Daoy (cell line): ENCODE measurements at regions not wholly inside any gene's neighbourhood (a gene's known extent, or its start where the extent isn't known, plus 50 kb on each side); places are given as distances from the start of the nearest gene placed in this dataset.
"Not testable (repeated sequence)": the region's sequence is repeated elsewhere in the genome, so short reads cannot be mapped to it uniquely, and the experiment has no call there.

ENCODE experiments used
- DNase-seq: peaks from one replicate; pipeline ENCODE4 v3.0.0-alpha.2; 2015; ENCODE audit warnings: low read depth

- DNase-seq: not testable (repeated sequence)
These were observed 84.6 kb upstream of the ADRB2 start for GRCh38 chr5:148741766-148742165.

DNA sequence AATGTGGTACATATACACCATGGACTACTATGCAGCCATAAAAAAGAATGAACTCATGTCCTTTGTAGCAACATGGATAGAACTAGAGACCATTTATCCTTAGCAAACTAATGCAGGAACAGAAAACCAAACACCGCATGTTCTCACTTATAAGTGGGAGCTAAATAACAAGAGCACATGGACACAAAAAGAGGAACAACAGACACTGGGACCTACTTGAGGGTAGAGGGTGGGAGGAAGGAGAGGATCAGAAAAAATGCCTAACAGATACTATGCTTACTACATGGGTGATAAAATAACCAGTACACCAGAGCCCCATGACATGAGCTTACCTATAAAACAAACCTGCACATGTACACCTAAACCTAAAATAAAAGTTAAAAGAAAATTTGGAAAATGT is 82.0 kb upstream of the ADRB2 start:
- DNase-seq: not testable (repeated sequence)

- no peak for DNase-seq
These were observed 79.4 kb upstream of the ADRB2 start for GRCh38 chr5:148746826-148747535.

GRCh38 chr5:148747536-148747906 is 78.9 kb upstream of the ADRB2 start:
- no peak for DNase-seq

DNA sequence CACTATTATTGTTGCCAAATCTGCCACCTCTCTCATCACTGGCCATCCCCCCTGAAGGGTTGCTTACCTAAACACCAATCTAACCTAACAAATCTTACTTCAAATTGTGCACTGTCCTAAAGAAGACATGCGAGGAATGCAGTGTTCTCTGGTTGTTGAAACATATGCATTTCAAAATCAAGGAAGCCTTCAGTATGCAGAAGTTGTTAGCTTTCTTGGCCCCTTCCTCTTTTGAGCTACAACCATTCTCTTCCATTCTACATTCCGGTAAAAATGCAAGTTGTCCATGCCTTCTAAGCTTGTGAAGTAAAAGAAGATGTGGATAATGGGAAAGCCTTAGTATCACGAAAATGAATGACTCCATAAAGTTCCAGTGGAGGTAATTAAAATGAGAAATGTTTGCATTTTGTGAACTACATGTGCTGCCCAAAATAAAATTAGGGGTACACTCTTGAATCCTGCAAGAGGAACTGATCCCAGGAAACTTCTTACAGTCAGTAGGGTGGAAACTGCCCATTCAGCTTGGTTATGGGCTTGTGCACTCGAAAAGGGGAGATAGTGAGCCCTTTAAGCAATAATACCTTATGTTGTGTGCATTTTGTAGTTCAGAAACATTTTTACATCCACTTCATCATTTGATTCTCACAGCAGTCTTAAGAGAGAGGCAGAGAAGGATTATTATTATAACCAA is 77.6 kb upstream of the ADRB2 start:
- DNase-seq: no peak

DNA sequence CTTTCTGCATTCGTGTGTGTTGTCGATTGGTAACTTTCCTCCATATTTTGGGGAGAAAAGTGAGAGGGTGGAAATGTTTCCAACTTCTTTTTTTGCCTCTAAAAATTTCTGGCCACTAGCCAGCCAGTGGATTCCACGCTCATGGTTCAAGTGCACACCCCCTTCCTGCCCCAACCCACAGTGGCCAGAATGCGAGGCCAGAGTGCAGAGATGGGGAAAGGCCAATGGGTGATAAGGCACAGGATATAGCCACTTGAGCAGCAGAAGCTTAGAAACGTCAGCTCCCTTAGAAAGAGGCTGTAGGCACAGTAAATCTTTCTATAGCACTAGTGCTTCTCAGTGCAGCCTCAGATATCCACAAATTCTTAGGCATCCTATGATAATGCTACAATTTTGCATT is 75.8 kb upstream of the ADRB2 start:
- no peak for DNase-seq

- no peak for DNase-seq
These were observed 75.4 kb upstream of the ADRB2 start for GRCh38 chr5:148751025-148751424.

DNA sequence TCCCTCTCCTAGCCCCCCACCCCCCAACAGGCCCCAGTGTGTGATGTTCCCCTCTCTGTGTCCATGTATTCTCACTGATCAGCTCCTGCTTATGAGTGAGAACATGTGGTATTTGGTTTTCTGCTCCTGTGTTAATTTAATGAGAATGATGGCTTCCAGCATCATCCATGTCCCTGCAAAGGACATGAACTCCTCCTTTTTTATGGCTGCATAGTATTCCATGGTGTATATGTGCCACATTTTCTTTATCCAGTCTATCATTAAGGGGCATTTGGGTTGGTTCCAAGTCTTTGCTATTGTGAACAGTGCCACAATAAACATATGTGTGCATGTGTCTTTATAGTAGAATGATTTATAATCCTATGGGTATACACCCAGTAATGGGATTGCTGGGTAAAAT is 74.0 kb upstream of the ADRB2 start:
- not testable (repeated sequence) for DNase-seq

DNA sequence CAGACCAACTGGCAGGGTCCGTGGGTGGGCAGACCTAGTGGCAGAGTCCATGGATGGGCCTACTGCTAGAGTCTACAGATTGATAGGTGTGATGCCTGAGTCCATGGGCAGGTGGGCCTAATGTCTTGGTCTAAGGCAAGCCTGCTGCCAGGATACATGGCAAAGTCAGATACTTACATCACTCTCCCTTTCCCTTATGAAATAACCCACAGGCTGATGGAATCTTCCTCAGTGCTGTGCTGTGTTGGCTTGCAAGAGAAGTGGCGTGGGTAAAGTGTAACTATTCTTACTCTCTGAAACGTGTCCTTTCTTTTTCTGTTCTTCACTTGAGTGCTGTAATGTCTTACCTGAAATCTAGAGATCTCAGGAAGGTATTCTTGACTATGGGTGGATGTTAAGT is 67.3 kb upstream of the ADRB2 start:
- DNase-seq: no peak

GRCh38 chr5:148760945-148761638 is 65.3 kb upstream of the ADRB2 start:
- DNase-seq: no peak

DNA sequence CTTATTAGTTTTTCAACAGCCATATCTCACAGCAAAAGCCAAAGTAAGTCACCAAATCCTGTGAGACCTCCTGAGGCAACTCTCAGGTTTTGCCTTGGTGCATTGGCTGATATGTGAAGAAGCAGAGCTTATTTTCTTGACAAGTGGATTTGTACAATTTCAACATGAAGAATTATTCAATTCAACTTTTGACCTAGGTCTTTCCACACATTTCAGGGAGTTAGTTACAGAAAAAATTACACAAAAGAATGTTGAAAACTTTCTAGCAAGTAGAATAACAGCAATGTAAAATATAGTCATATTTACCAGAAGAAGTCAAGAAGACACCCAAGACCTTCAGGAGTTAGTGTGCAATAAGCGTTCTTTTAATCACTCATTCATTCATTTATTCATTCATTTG is 62.4 kb upstream of the ADRB2 start:
- no peak for DNase-seq

- no peak for DNase-seq
These were observed 61.4 kb upstream of the ADRB2 start for GRCh38 chr5:148765061-148765460.

DNA sequence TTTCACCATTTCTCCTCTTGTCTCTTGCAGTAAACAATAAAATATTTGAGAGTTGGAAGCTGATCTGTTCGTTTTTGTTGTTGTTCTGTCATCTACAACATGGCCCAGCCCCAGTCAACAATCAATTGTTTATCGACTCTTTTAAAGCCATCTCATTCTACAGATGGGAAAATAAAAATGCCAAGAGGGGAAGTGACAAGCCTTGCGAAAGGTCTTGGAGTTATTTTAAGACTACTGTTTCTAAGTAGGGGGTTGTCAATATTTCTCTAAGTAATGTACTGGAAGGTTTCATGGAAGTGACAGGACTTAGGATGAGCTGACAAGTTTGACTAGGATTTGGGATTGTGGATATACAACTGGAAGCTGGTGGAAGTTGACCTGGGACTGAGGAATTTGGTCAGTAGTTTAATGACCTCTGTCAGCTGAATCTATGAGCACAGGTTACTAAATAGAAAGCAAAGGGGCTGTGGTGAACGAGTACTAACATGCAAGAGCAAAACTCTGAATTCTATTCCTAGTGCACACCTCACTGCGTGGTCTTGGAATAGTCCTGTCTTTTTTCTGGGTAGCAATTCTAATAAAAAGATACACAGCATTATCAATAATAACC is 57.5 kb upstream of the ADRB2 start:
- no peak for DNase-seq

DNA sequence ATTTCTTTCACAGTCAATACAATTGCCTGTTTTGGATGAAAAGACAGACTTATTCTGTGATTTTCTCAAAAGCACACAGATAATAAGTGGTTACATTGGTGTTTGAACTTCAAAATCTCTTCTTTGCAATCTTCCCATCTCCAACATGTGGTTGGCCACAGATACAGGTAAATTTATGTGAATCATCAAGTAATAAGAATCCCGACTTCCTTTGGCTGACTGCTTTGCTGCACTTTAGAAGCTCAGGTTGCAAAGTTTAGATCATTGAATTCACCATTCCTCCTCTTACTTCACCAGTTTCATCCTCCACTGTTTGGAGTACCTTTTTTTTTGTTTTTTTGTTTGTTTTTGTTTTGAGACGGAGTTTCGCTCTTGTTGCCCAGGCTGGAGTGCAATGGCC is 56.5 kb upstream of the ADRB2 start:
- DNase-seq: no peak

DNA sequence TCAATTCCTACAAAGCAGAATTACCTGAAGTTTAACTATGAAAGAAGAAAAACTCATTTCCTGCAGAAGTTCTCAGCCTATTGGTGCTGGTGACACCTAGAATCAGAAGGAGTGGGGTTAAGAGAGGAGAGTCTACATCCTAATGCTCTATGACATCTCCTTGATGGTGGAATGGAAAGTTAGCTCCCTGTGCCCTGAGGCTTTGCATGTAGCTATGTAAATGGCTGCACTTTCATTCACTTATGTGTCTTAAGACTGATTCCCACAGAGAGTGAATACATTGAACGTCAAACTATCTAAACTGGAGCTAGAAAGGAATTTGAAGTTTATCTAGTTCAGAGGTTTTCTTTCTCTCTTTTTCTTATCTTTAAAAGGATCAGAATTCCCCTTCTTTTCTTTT is 52.1 kb upstream of the ADRB2 start:
- DNase-seq: no peak

DNA sequence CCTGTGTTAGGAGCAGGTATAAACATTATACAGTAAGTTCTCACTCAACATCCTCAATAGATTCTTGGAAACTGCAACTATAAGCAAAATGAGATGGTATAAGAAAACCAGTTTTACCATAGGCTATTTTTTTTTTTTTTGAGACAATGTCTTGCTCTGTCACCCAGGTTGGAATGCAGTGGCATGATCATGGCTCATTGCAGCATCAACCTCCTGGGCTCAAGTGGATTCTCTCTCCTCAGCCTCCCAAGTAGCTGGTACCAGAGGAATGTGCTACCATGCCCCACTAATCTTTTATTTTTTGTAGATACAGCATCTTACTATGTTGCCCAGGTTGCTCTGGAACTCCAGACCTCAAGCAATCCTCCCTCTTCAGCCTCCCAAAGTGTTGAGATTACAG is 50.1 kb upstream of the ADRB2 start:
- no peak for DNase-seq
